PFSK-1 (cell line): ENCODE measurements at regions not wholly inside any gene's neighbourhood (a gene's known extent, or its start where the extent isn't known, plus 50 kb on each side); places are given as distances from the start of the nearest gene placed in this dataset.

Source experiments
- FOXP2 ChIP-seq: optimal IDR thresholded peaks from 2 replicates; pipeline ENCODE3; 2011; ENCODE audit warnings: borderline replicate concordance, control low read depth, inconsistent platforms; ENCODE audit not compliant: insufficient read depth; ENCODE audit errors: extremely low read length, extremely low read depth
- POLR2AphosphoS5 ChIP-seq: IDR thresholded peaks from 2 replicates; pipeline ENCODE4 v1.6.1; 2012; ENCODE audit warnings: low read depth, mild to moderate bottlenecking, control low read depth, low read length, moderate library complexity
- REST ChIP-seq, 2 experiments: IDR thresholded peaks; 2 replicates each; pipeline versions ENCODE4 v1.6.1 to v1.8.0; 2011 to 2012; ENCODE audit warnings: low read depth in 2 of 2, low read length in 2 of 2, control low read depth in 1 of 2, inconsistent platforms in 1 of 2, mild to moderate bottlenecking in 1 of 2, moderate library complexity in 1 of 2; ENCODE audit not compliant: insufficient read depth in 1 of 2
- SIN3A ChIP-seq: IDR thresholded peaks from 2 replicates; pipeline ENCODE4 v1.6.1; 2012; ENCODE audit warnings: mild to moderate bottlenecking, low read length, moderate library complexity, borderline replicate concordance; ENCODE audit not compliant: insufficient read depth
- TAF1 ChIP-seq: IDR thresholded peaks from 2 replicates; pipeline ENCODE4 v1.6.1; 2012; ENCODE audit warnings: low read length, control low read depth, borderline replicate concordance; ENCODE audit not compliant: insufficient read depth

GRCh38 chr20:48236000-48236970 lies 451.0 kb upstream of the SULF2 start:
- TF ChIP-seq FOXP2 = no peak
- no peak for TF ChIP-seq TAF1
- no peak for TF ChIP-seq SIN3A
- no peak for TF ChIP-seq REST (IDR thresholded peaks at IDR 0.05; ENCODE audit: insufficient read depth in 1 of 2, low read depth in 2 of 2, low read length in 2 of 2)
- no peak for TF ChIP-seq POLR2AphosphoS5

- TF ChIP-seq POLR2AphosphoS5 (no peak), TAF1 (no peak), REST (IDR thresholded peaks at IDR 0.05; ENCODE audit: insufficient read depth in 1 of 2, low read depth in 2 of 2, low read length in 2 of 2) (no peak), SIN3A (no peak), FOXP2 (no peak)
Measured at GRCh38 chr20:48234951-48235350, 449.7 kb upstream of the SULF2 start.

- TF ChIP-seq TAF1 (no peak), REST (IDR thresholded peaks at IDR 0.05; ENCODE audit: insufficient read depth in 1 of 2, low read depth in 2 of 2, low read length in 2 of 2) (no peak), FOXP2 (no peak), POLR2AphosphoS5 (no peak), SIN3A (no peak)
Measured at GRCh38 chr20:48231253-48231930, 446.1 kb upstream of the SULF2 start.

- TF ChIP-seq POLR2AphosphoS5 = no peak
- TF ChIP-seq SIN3A = no peak
- TF ChIP-seq TAF1 = no peak
- no peak for TF ChIP-seq REST (IDR thresholded peaks at IDR 0.05; ENCODE audit: insufficient read depth in 1 of 2, low read depth in 2 of 2, low read length in 2 of 2)
- no peak for TF ChIP-seq FOXP2
Measured at GRCh38 chr20:48230216-48230615, 444.9 kb upstream of the SULF2 start.
